Brain pericyte (primary cell): ENCODE measurements at regions not wholly inside any gene's neighbourhood (a gene's known extent, or its start where the extent isn't known, plus 50 kb on each side); places are given as distances from the start of the nearest gene placed in this dataset.

Experiments used
- DNase-seq: peaks from one replicate; pipeline ENCODE4 v3.0.0-alpha.2; 2012; ENCODE audit warnings: low read depth, low spot score

DNA sequence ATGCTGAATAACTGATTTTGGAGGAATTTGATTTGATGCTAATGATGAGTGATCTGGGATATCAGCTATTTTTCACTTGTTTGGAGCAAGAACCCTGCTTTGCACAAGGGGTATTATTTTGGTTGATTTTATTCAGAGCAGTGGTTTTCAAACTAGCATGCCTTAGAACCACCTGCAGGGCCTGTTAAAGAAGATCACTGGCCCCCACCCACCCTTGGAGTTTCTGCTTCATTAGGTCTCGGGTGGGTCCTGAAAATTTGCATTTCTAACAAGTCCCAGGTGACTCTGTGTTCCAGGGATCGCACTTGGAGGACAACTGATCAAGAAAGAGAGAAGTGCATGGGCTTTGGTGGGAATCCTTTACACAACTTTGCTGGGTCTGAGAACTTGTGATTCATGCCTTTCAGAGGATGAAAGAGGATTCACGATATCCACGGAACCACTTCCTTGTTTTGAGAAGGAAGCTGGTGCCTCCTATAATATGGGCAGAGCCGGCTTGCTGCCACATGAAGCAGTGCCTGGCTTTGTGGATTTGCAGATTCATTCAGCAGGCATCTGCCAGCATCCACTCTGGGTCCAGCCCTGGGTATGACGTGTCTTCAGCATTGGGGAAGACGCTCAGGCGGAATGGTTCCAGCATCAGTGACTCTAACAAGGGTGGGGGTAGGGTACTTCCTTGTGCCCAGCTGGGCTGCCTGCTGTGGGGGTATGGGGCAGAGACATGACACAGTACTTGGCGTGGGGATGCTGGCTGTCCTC lies 106.6 kb upstream of the PITX1 start:
- DNase-seq = no peak

DNA sequence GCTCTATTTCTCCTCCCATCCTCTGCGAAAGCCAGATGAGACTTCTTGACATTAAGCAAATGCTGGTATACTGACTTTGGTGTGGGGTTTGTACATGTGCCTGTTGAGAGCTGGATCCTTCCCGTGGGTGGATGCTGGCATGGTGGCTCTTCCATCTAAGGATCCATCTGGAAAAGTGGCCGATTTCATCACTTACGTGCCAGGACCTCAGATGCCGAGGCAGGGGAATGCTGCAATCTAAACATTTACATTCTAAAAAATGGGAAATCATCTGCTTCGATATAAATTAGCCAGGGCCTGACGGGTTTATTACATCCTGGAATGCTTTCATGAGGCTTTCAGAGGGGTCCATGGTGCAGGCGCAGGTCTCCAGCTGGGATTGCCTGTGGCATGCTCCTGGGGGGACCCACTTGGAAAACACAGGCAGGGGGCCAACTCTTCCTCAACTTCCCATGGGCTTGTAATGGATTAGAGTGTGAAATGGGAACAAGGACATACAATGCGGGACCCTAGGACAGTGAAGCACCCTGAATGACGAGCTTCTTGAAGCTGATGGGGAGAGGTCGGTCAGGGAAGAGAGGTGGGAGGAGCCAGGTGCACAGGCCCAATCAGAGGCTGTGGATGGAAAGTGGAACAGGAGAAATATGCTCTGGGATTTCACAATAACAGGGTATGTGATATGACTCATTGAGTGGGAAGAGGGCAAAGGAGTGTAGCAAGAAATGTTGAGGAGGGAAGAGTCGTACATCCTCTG lies 105.5 kb upstream of the PITX1 start:
- no peak for DNase-seq

DNA sequence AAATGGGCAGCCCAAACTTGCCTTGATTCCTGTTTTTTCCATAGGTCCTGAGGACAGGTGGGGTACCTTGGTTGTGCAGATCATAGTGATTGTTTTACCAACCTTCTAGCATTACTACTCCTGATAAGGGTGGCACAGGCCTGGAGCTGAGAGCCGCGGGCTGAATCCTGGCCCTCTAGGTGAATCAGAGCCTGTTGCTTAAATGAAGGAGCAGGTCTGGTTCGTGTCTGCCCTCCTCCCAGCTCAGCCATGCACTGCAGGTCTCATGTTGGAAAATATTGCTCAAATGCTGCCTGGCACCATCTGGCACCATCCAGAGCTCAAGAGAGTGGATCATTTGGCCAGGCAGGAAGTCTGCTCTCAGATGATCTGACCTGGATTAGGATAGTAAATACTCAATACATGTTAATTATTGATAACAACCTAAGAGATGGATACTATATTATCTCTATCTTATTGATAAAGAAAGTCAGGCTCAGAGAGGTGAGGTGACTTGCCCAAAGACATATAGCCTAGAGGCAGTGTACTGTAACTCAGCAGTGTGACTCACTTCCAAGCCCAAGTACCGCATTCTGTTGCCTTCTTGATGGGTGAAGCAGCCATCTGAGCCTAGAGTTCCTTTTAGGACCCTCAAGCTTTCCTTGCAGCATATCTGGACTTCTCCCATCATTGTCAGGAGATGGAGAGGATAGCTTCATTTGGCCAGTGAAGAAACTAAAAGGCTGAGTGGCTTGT lies 104.3 kb upstream of the PITX1 start:
- no peak for DNase-seq

DNA sequence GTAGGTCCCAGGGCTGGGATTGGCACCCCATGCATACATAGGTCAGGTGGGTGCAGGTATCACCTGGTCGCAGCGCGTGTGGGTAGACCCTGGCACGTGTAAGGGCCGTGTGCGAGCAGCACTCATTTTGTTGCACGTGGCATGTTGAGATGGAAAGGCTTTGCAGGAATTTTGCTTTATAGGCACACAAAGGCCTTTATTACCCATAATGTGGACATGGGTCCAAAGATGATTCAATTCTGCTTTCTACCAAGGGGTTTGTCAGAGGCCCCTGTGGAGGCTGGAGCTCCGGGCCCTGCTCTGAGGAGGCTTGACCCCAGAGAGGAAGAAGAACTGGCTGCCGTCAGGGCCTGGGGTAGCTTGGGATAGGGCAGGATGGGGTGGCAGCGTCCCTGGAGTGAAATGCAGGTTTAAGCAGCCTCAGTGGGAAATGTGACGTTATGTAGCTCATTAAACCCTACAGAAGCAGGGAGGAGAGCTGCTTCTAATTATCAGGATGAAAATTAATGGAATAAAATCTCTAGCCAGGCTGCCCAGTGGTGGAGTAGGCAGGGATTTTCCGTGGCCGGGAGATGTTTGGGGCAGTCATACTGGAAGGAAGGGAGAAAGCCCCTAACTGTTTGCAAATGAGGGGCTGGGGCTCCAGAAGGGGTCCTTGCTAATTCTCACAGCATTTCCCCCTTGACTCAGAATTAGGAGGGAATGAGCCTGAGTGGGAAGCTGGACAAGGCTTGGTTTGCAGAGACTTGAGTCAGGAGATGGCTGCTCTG lies 103.3 kb upstream of the PITX1 start:
- DNase-seq = no peak

DNA sequence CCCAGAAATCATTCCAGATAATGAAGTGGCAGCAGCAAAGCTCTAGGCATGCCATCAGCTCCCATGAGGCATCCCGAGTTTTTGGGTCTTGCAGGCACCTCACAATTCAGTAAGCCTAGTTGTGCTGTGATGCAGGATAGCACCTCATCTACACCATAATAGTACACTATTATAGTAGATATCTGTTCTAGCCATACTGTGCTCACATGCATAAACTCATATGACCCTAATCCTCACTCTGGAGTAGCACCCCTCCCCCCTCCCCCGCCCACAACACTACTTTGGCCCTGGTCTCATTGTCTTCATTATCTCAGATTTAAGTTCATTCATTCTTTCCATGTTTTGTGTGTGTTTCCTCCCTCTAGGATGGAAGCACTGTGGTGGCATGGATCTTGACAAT lies 102.5 kb upstream of the PITX1 start:
- DNase-seq = no peak

DNA sequence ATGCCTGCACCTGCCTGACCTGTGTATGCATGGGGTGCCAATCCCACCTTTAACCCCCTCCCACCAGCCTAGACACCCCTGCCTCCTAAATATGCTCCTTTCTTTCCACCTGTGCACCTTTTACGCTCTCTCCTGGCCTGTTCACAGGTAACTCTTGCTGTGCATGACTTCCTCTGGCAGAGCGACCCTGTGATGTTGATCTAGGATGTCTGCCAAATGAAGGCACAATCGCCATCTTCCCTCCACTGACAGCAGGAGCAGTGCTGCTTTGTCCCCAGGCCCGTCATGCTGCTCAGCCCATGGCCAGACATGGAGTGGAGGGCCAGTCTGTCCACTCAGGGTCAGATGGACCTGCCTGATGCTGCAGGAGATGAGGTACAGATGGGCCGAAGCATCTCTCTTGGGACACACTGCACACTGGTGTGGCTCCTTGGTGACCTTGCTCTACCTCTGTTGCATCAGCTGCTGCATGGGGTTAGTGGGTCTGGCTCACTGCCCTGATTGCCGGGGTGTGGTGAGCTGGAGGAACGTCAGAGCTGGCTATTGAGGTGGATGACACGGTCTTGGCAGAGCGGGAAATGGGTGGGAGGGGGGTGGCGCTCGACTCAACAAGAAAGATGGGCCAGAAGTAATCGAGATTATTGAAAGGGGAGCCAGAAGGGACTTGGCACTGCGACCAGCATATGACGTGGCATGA lies 101.7 kb upstream of the PITX1 start:
- DNase-seq = no peak

DNA sequence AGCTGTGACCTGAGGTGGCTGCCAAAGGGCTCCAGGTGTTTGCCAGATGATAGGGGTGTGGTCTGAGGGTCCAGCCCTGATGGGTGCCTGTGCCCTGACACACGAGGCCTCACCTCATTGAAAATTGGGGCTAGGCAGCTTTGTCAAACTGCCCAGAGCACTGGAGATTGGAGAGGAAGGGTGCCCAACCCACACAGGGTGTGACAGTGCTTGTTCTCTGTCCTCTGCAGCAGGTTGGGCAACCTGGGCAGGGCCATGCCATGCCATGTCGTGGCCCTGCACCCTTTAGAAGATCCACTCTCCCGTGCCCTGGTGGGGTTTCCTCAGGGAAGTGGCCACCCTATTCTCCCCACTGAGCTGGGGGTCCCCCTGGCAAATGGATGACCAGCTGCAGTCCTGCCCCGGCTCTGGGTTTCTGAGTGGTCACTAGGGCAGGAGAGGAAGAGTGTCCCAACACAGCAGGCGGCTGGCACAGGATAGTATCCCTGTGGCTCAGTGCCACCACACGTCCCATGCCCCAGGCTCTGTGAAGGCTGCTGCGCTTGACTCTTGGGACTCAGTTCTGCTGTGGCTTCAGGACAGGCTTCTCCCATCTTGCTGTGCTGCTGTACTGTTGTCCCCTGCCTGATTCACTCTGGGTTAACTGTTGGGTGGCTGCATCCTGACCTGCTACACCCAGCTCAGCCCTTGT lies 100.8 kb upstream of the PITX1 start:
- DNase-seq = no peak

DNA sequence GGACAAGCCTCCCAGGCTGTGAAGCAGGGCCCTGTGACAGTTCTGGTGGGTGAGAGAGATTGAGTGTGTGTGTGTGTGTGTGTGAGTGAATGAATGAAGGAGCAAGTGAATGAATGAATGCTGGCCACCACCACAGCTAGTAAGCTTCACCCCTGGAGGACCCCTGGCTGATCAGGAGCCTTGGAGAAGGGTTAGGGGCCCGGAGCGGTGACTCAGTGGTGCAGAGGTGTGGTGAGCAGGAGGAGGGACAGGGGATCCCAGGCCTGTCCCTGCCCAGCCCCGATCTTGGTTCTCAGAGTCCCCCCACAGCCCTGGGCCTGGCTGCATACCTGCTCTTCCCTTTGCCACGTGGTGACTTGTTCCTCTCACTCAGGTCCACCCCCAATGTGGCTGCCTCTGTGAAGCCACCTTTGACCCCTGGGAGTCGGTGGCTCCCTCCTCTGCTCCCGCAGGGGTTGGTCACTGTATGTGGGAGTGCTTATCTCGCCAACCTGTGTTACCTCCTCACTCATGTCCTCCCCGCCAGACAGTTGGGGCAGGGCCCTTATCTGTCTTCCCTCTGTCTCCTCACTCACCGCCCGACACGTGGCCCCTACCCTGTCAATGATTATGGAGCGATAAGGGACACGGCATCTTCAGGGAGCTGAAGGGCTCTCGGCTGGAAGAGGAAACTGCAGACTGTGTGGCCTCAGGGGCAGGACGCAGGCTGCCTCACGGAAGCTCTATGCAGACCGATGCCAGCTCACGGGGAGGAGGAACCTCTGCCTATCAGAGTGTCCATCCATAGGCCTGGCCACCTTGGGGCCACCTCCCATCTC lies 99.9 kb upstream of the PITX1 start:
- no peak for DNase-seq

DNA sequence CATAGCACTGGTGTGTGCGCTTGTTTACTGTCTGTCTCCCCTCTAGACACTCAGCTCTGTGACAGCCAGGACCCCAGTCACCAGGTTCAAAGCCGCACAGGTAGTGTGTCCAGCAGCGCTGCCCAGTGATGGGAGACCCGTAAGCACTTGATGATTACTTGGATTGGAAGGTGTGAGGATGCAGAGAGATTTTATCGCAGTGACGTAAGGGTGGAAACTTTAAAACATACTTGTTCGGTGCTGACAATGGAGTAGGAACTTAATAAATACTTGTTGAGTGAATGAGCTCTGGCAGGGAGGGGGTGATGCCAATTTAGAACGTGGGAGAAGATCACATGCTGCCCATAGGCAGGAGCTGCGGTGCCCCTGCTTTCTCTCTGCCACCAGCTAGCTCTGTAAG lies 99.2 kb upstream of the PITX1 start:
- no peak for DNase-seq

DNA sequence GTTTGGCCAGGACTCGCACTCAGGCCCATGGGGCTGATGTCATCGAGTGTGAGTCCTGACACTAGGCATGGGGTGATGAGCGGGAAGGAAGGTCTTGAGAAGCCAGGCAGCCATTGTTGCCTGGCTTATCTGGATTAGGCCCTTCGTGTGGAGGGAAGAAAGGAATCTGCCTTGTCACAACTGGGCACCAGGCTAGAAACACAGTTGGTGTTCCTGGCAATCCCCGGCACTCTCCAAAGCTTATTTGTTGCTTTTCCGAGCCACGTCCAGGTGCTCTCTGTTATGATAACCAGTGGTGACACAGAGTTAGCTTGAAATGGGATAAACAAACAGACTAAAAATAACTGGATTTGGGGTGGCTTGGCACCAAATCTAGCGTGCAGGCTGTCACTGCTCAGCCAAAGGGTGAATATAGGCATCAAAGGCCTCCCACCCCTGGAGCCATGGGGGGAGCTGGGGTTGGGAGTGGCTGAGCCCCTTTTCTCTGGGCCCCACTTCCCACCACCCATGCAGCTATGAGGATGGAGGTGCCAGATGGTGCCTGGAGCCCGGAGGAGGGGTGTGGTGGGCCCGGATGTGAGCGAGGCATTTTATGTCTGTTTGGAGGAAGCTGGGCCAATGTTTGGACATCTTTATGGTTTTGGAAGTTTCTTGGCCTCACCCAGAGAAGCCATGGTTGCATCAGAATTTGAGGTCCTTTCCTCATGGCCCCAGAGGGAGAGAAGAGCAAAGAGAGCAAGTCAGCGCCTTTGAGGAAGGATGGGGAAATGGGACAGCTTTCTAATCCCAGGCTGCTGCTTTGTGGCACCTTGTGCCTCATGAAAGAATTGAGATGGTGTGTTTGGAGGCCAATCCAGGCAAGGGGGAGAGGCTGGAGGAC lies 98.0 kb upstream of the PITX1 start:
- no peak for DNase-seq

DNA sequence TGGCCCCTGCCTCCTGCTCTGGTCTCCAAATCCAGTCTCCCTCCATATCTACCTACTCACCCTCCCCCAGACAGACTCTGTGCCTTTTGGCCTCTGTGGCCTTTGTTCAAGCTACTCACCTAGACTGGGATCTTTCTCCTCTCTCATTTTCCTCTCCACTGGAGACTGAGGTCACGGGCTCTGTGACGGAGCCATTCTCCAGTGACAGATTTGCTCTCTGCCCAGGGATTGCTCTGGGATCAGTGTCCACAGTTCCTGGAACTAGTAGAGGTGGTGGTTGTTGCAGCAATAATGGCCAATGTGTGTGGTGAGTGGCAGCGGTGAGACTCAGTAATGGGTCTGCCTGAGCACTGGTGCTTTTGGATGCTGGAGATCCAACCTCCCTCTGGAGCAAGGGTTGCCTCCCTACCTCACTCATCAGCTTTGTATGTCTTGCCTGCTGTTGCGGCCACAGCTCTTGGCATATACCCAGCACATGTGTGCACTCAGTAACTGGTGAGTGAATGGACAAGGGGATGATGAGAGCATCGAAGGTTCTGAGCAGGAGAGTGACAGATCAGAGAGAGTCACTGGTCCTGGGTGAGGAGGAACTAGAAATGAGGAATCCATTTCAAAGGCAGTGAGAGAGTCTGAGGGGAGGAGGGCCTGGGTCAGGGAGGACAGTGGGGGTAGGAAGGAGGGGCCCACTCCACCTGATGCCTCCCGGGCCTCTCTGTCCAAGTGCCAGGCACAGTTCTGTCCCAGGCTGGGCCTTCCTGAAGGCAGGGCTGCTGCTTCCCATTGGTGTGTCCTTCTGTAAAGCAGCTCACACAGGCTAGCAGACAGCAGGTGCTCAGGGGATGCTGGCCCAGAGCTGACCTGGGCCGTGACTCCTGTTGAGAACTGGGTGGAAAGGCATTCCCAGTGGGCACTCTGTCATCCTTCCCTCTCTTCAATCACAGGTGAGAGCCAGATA lies 96.5 kb upstream of the PITX1 start:
- no peak for DNase-seq

DNA sequence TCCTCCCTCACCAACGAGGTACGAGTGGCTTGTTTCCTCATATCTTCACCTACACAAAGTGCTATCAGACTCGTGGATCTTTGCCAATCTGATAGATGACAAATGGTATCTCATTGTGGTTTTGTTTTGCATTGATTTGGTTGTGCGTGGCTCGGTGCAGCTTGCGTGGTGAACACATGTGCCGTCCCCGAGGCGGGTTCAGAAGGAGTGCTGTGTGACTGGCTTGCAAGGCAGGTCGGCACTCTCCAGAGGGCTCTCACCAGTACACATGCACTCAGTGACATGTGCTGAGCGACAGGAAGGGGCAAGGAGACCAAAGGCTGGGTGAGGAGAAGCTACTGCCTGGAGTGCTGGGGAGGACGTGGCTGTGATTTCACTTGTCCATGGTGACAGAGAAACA lies 95.3 kb upstream of the PITX1 start:
- no peak for DNase-seq

DNA sequence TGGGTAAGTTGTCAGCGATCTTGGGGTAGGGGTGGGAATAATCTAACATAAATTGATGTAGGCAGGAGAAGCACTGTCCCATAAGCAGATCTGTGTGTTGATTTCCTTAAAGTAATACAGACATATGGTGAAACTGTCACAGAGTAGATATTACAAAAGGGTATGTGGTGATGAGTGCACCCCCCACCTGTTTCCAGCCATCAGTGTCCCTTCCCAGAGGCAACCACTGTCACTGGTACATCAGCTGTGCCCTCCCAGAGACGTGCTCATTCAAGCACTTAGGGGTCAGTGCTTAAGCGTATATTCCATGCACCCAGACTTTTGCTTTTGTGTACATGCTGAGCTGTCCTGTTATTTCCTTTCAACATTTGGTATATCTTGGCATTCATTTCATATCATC lies 94.3 kb upstream of the PITX1 start:
- DNase-seq = no peak

DNA sequence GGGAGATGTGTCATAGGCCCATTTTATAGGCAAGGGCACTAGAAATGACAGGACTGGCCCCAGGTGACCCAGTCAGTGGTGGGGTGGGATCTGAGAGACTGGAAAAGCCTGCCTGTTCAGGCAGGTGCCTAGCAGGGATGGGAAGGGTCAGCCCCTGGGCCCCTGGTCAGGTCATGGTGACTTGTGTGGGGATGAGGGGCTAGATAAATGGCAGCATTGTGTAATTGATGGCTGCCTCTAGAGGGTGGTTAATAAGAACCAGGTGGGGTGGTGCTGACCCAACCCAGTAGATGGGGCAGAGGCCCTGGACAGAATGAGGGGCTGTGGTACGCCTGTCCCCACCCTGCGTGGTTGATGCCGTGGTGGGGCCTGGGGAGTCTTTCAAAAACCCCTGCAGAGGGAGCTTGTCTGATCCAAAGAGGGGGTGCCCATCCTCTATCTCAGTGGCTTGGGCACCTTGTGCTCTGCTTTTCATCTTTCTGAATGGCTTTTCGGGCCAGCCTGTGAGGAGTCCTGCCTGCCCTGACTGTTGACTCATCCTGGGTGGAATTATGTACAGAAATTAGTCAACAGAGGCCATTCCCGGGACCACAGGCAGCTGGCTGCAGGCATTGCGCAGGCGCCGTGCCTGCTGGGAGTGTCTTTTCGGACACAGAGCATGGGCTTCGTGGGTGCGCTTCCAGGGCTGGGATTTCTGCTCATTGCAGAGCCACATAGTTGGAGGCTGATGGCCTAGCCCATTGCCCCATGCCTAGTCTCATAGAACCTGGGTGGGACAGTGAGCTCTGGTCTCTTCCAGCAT lies 93.6 kb upstream of the PITX1 start:
- DNase-seq = no peak

DNA sequence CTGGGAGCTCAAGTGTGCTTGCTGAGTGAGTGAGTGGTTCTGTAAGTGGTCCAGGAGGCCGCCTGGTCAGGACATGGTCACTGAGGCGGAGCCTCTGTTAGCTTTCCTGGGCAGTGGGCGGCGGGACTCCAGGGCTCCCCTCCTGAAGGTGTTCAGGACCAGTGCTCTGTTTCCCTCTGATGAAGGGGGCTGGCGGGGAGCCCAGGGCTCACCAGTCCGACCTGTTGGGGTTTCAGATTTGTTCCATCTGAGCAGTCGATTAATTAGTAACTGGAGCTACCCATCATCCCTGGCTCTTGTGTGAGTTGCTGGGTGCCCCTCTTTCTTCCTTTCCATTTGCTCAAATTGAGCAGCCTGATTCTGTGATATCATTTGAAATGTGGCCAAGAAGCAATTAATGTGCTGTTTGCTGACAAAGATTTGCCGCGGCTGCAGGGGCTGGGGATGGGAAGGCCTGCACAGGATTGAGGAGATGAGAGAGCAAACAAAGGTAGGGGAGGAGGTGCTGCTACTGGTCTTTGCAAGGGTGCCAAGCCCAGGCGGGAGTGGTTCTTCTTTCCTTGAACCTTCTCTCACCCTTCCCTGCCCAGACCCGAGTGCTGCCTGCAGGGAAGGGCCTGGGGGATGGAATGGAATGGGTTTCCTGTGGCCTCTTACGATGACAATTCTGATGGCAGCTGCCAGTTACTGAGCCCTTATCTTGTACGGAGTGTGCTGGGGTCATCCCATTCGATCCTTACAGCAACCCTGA lies 92.8 kb upstream of the PITX1 start:
- no peak for DNase-seq

DNA sequence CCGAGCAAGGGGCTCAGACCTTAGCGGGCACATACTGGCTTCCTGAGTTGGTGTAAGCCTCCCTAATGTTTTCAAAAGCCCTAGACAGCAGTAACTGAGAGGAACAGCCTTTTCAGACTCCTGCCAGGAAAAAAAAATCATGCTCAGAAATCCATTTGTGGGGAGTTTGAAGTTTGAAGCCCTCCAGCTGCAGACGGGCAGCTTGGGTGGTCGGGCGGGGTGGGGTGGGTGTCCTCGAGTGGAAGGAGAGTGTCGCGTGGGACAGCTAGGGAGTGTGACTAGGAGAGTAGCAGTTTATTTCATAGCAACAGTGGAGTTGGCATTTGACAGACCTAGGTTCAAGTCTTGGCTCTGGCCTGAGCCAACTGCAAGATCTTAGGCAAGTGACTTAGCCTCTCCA lies 90.7 kb upstream of the PITX1 start:
- no peak for DNase-seq
